GM06990 (cell line): ENCODE measurements at regions not wholly inside any gene's neighbourhood (a gene's known extent, or its start where the extent isn't known, plus 50 kb on each side); places are given as distances from the start of the nearest gene placed in this dataset.

Experiments used
- DNase-seq: peaks from one replicate; pipeline ENCODE4 v3.0.0-alpha.2; 2011; ENCODE audit not compliant: insufficient read length; ENCODE audit errors: extremely low read depth
- H3K27me3 ChIP-seq: replicated peaks from 2 replicates; pipeline ENCODE4 v1.6.0; 2011; ENCODE audit warnings: low read length; ENCODE audit not compliant: control insufficient read depth, insufficient read depth
- H3K36me3 ChIP-seq: 2 replicates; pipeline ENCODE4 v1.5.1; 2011; ENCODE audit warnings: low read length; ENCODE audit not compliant: control insufficient read depth, insufficient read depth
- H3K4me3 ChIP-seq: replicated peaks from 2 replicates; pipeline ENCODE4 v1.5.1; 2011; ENCODE audit warnings: low read depth, mild to moderate bottlenecking, control low read depth, low read length
- TF ChIP-seq, protein P1 (sequence below): IDR thresholded peaks from 2 replicates; pipeline ENCODE4 v1.5.1; 2011; ENCODE audit warnings: low read length, control low read depth, mild to moderate bottlenecking, inconsistent platforms; ENCODE audit not compliant: insufficient read depth, poor library complexity, severe bottlenecking

DNA sequence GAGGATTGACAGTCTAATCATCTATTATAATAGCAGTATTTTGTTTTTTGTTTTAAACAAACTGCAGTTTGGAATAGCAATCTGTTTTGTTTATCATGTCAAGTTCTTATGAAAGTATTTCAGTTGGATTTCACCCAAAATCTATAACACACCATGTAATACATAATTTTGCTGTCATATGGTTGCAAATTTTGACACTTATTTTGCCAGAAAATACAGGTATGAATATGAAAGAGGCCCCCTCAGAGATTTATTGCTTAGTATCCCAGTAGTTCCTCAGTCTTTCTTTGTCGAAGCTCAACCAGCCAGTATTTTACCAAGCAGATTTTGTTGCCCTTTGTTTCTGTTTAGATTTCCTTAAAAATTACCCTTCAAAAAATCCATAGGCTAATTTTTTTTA lies 317.5 kb upstream of the CXADR start:
- no peaks in the 10 kb centered on the region for H3K27me3 ChIP-seq
- H3K4me3 ChIP-seq = no peak overlapping the region
- TF ChIP-seq, protein P1, sequence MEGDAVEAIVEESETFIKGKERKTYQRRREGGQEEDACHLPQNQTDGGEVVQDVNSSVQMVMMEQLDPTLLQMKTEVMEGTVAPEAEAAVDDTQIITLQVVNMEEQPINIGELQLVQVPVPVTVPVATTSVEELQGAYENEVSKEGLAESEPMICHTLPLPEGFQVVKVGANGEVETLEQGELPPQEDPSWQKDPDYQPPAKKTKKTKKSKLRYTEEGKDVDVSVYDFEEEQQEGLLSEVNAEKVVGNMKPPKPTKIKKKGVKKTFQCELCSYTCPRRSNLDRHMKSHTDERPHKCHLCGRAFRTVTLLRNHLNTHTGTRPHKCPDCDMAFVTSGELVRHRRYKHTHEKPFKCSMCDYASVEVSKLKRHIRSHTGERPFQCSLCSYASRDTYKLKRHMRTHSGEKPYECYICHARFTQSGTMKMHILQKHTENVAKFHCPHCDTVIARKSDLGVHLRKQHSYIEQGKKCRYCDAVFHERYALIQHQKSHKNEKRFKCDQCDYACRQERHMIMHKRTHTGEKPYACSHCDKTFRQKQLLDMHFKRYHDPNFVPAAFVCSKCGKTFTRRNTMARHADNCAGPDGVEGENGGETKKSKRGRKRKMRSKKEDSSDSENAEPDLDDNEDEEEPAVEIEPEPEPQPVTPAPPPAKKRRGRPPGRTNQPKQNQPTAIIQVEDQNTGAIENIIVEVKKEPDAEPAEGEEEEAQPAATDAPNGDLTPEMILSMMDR = no peak
- no peaks in the 10 kb centered on the region for H3K36me3 ChIP-seq
- no peak for DNase-seq

DNA sequence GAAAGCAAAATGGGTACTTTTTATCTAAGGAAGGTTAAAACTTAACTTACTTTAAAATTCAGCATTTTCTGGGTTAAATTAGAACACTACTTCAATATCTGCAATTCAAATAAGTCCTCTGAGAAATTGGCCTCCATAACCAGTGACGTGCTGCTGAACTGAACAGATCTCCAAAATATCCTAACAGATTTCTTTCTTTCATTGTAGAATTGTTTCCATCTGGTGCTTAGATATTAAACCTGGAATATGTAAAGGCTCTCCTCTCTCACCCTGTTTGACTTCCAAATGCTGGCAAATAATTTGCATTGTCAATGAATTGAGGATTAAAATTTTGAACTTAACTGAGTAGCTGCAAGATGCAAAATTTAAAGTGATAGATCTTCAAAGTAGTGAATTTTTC lies 316.9 kb upstream of the CXADR start:
- DNase-seq = no peak
- TF ChIP-seq, protein P1 = no peak
- no peak overlapping the region for H3K4me3 ChIP-seq
- H3K27me3 ChIP-seq = no peaks in the 10 kb centered on the region
- H3K36me3 ChIP-seq = no peaks in the 10 kb centered on the region

DNA sequence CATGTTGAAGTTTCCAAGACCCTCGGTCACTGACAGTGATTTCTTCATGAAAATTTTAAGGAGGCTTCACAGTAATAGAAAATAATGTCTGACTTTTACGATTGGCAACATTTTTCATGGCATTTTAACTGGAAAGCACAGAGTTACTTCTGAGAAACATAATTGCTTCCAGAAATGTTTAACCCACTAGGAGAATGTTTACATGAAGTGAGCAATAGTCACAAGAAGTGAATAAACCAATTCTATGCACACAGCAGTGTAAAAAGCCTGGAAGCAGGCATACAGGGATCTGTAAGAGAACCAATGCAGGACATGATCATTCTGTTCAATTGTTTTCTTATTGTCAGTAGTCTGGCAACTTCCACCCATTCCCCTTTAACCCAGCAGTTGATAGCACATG lies 316.2 kb upstream of the CXADR start:
- DNase-seq = no peak
- TF ChIP-seq, protein P1 = no peak
- H3K4me3 ChIP-seq = no peak overlapping the region
- no peaks in the 10 kb centered on the region for H3K36me3 ChIP-seq
- H3K27me3 ChIP-seq = no peaks in the 10 kb centered on the region

GRCh38 chr21:17197996-17198395 lies 314.8 kb upstream of the CXADR start:
- Histone ChIP-seq H3K36me3 (no peaks in the 10 kb centered on the region), H3K4me3 (no peak overlapping the region), H3K27me3 (no peaks in the 10 kb centered on the region)
- DNase-seq = no peak
- TF ChIP-seq, protein P1 = no peak

- no peak for DNase-seq
- TF ChIP-seq, protein P1 = no peak
- no peaks in the 10 kb centered on the region for H3K27me3 ChIP-seq
- no peaks in the 10 kb centered on the region for H3K36me3 ChIP-seq
- no peak overlapping the region for H3K4me3 ChIP-seq
Observed at GRCh38 chr21:17200250-17200649, 312.6 kb upstream of the CXADR start.

GRCh38 chr21:17201741-17202260 lies 311.0 kb upstream of the CXADR start:
- Histone ChIP-seq H3K27me3 (no peaks in the 10 kb centered on the region), H3K36me3 (no peaks in the 10 kb centered on the region), H3K4me3 (no peak overlapping the region)
- TF ChIP-seq, protein P1 = no peak
- no peak for DNase-seq
